GM18870 (cell line): ENCODE measurements at regions not wholly inside any gene's neighbourhood (a gene's known extent, or its start where the extent isn't known, plus 50 kb on each side); places are given as distances from the start of the nearest gene placed in this dataset.

ENCODE experiments used
- ATAC-seq: cut with Tn5 transposase; IDR thresholded peaks from one replicate; pipeline ENCODE4 v1.9.1; 2021; ENCODE audit warnings: moderate library complexity; ENCODE audit not compliant: unreplicated experiment

DNA sequence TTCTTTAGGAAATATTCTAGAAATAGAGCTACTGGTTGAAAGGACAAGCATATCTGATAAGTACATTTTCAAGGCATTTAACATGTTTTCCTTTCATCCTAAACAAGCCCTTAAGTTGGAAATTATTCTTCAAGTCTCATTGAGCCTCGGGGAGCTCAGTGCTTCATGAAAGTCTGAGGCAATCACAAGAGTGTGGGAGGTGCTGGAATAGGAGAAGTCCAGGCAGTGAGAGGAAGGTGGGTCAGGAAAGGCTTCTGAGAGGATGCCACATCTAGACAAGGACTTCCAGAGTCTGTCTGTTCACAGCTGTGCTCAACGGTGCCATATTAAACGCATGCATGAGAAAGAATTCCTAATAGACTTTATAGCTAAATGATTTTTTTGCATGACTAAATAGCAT lies 69.8 kb downstream of the CD83 start:
- ATAC-seq, result no peak

DNA sequence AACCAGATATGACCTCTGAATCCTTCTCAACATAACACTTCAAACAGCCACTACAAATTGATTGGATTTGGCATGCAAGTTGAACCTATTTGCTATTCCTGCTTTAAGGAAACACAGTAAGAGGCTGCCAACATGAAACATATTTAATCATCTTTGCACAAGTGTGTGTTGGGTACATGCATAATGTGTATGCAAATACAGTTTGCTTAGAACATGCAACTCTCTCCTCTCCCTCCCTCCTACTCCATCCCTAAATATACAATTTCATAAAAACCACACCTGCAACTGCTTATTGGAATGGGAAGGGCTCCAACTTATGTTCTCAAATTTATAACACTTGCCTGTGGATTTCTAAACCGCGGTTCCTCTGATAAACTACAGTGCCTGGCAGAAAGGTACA lies 71.5 kb downstream of the CD83 start:
- ATAC-seq, result no peak

DNA sequence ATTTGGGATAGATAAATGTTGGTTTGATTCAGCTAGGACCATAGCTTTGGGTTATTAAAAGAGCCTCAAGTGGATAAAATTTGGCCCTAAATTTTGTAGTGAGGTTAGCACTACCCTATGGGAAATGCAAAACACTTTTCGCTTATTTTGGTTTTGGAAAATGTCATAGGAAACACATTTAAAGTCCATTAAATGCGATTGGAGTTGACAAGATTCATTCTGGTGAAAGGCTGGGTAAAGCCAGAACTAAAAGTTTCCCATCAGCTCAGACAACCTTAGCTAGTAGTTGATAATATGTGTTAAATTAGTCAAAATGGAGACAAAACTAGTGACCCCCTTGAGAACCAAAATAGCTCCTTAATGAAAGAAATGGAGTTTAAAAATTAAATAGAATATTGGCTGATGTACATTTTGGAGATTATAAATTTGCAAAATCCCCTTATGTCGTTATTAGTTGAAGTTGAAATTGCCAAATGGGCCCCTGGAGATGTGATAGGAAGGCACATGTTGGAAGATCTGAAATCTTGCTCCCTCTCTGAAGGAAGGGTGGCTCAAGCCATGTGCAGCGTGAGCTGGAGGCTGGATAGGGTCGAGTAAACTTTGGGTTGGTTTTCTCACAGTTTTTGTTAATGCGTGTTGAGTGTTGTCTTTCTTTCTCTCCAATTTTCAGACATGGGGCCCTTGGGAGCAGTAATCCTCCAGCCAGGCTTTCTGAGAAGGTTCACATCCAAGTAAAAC lies 72.8 kb downstream of the CD83 start:
- ATAC-seq, result no peak

- ATAC-seq, result no peak
These were observed 73.3 kb downstream of the CD83 start for GRCh38 chr6:14190929-14191224.

GRCh38 chr6:14191761-14192160 lies 74.2 kb downstream of the CD83 start:
- ATAC-seq, result no peak

- ATAC-seq, result no peak
These were observed 74.7 kb downstream of the CD83 start for GRCh38 chr6:14192216-14192788.

DNA sequence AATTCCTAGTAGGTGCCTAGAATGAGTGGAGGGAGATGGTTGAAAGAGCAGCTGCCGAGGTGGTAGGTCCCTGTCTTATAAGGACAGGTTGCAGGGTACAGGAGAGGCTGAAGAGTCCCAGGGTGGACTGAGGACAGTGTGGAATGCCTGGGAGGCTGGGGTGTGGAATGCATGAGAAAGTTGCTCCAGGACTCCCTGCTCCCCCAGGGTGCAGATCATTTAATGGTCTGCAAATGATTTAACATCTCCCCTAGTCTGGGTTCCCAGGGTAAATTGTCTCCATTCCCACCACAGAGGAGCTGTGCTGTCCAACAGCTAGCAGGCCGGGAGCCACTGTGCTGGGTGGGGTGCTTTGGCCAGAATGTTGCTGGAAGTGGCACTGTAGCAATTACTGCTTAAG lies 76.0 kb downstream of the CD83 start:
- no peak for ATAC-seq

- no peak for ATAC-seq
These were observed 76.9 kb downstream of the CD83 start for GRCh38 chr6:14194483-14194882.

DNA sequence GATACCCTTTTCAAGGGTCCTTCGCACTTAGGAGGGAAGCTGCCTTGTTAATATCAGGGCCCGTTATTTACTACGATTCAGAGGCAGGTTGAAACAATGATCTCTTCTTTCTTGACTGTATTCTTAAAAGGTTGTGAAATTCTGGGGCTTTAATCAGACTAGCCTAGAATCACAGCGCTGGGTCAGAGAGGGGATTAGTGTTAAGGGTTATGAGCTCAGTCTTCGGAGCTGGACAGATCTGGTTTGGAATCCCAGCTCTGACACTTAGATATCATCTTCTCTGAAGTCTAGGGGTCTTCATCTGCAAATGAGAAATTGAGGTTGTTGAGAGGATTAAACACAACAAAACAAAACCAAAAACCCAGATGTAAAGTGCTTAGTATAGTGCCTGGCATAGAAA lies 77.4 kb downstream of the CD83 start:
- no peak for ATAC-seq

DNA sequence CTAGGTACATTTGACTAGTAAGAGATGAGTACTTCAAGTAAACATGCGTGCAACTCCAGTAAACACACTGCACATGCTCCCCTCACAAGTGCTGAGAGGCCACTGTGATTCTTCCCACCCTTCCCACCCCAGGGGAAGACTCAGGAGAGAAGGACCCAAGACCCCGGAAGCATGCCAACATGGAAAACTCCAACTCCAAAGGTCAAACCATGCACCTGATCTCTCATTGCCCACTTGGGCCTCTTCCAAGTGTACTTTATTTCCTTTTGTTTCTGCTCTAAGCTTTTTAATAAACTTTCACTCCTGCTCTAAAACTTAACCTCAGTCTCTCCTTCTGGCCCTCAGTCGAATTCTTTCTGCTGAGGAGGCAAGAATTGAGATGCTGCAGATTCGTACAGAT lies 78.5 kb downstream of the CD83 start:
- ATAC-seq, result no peak

DNA sequence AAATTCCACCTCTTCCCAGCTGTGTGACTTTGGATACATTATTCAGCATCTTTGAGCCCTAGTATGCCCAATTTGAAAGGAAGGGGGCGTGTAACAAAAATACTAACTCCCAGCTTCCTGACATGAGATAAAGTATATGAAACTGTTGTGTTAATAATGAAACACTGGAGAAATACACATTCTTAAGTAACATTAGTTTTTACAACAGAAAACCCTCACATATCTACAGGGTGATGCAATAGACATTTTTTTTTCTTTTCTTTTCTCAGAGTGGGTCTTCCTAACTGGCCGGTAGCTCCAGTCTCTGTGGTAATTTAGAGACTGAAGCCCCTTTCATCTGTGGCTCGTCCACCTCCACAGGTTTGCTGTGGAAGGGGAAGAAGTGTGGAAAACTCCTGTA lies 79.5 kb downstream of the CD83 start:
- ATAC-seq, result no peak

DNA sequence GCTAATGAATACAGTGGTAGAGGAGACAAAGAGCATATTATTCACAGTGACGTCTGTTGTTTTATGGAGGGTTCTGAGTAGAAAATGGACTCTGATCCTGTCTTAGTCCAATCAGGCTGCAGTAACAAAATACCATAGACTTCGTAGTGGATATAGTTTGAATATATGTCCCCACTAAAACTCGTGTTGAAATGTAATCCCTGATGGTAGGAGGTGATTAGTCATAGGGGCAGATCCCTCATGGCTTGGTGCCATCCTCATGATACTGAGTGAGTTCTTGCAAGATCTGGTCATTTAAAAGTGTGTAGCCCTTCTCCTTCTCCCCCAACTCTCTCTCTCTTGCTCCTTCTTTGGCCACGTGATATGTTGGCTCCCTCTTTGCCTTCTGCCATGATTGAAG lies 82.5 kb downstream of the CD83 start:
- no peak for ATAC-seq

GRCh38 chr6:14202947-14203346 lies 85.4 kb downstream of the CD83 start:
- ATAC-seq, result no peak

DNA sequence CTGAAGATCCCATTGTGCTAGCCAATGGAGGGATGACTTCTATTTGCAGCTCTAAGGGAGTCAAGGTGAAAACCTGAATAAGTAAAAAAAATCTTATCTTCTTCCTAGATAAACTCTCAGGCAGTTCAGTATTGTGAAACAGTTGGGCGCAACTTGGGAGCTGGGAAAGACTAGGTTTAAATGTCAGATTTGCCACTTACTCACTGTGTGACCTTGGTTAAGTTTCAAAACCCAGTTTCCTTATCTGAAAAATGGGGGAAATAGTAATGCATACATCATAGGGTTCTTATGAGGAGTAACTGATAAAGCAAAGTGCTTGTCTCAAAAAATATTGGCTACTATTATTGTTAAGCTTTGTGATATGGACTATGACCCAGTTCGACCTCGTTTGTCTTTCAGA lies 88.8 kb downstream of the CD83 start:
- no peak for ATAC-seq

DNA sequence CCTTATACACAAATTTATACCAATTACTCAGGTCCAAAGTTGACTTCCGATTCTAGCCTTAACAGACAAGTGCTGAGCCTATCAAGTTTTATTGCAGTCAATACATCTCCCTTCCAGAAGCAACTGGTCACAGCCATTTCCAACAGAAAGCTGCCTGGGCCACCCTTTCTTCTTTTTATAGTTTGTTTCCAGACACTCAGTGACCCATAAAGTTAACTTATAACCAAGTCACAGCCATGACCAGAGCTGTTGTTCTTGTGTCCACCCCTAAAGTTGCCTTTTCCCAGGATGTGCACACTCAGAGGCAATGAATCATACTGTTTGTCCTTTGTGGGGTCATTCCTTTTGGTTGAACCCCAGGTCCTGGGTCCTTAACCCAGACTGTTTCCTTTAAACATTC lies 89.9 kb downstream of the CD83 start:
- ATAC-seq, result no peak

DNA sequence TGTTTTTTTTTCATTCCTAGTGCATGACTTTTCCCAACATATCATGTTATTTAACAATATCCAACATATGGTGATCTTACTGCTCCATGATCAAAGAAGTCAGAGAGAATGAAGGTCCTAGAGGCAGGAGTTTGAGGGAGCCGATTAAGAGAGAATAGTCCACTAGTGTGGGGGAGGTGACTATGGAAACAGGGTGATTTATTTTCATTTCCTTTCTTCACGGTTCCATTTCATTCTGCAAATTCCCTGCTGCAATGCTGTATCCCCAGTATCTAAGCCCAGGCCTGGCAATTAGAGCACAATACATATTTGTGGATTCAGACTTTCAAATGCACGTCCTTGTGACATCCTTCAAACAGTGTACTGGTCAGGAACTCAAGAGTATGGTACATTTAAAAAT lies 91.4 kb downstream of the CD83 start:
- no peak for ATAC-seq

- ATAC-seq, result no peak
These were observed 92.5 kb downstream of the CD83 start for GRCh38 chr6:14210077-14210476.

DNA sequence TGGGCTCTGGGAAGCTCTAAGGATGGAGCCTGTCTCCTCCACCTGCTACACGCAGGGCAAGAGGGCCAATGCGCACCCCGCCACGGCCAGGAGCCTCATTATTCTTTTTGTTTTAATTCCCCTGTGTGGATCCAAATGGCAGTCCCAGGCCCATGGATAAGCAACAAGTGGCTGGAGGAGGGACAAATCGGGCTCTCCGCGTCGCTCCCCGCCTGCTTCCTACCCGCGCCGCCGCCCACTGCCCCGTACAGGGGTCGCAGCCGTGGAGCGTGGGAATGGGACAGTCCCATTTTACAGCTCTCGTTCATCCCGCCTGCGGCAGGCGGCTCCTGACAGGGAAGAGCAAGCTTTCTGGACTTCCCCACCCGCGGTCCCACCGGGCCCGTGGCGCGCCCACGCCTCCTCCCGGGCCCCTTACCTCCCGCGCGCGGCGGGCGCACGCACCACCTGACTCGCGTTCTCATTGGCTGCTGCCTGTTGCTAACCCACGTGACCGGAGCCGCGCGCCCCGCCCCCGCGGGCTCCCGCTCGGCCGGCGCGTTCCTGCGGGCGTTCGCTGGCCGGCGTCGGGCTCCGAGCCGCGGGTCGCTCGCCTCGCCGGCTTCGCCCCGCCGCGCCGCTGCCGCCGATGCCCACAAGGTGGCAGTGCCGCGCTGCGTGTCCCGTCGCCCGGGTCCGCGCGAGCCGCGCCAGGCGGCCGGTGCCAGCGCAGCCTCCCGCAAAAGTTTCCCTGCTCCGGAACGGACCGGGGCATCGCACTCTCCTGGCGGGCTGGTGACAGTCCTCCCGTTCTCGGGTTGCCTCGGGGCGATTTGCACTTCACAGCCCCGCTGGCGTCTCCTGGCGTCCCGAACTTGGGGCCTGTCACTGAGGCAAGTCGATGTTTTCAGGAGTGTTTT lies 93.3 kb downstream of the CD83 start:
- peak; percentile 71 for ATAC-seq

DNA sequence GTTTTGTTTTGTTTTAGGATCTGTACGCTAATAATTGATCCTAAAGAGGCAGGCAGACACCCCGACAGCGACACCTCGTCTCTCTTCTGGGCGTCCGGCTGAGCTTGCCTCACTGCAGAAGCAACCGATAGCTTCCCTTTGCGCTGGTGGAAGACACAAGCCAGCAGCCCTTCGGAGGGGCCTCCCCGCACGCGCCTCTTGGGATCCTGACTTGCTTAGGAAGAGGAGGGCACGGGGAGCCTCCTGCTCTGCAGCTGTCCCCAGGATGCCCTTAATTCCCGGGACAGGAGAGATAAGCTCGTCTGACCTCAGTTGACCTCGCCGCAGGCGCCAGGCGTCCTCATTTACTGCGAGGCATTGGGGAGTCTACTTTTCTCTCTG lies 94.0 kb downstream of the CD83 start:
- no peak for ATAC-seq

- ATAC-seq, result no peak
These were observed 94.4 kb downstream of the CD83 start for GRCh38 chr6:14212020-14212419.

GRCh38 chr6:14212632-14213031 lies 95.1 kb downstream of the CD83 start:
- ATAC-seq, result no peak

DNA sequence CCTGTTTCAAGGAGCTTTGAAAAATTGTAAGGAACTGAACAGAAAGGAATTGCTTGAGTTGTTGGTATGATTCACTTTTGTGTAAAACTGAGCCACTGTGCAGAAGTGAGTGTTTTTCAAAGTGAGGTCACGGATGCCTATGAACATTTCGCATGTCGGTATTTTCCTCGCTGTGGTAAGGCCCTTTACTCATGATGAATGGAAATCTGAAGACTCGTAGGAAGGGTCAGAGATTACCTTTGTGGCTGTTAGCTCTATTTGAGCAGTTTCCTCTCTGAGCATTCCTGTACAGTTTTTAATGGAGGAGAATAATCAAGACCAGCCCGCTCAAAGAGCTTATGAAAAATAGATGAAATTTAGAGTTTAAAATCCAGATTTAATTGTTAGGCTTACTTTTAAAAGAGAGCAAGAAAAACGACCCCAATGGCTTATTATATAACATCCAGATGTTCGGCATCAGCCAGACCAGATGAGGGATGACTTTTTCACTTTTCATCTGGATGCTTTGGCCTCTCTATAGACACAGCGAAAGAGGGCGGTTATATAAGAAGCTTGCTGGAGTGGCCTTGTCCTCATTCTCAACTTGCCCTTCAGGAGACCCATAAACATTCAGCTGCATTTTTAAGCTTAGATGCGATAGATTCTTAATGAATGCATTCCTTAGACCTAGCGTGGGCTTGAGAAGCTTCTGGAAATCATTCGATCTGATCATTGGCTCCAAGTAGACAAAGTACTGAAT lies 99.5 kb downstream of the CD83 start:
- ATAC-seq, result no peak
